ENCODE measurements at regions not wholly inside any gene's neighbourhood (a gene's known extent, or its start where the extent isn't known, plus 50 kb on each side); places are given as distances from the start of the nearest gene placed in this dataset.

DNA sequence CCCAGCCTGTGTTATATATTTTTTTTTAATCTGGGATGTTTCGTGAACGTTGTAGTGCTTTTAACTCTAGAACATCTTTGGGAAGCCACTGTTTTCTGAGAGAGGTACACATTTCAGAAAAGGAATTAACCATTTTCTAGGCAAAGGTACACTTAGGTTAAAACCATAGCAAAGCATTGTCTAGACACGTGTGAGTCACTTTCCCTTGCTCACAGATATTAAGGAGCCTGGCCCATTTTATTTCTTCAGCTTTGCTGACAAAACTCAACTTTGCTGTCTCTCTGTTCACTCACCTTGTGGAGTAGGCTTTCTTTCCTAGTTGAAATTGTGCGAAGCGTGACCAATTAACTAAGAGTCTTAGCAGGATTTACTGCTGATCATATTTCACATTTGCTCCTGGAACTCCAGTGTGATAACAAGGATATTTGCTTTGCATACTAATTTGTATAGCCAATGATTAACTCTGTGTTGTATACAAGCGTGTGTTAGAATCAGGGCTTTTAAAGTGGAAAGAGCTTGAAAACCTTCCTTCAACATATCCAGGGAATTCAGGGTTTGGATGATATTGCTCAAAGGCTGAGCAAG is 215.0 kb upstream of the AGAP1 start:
- no peak for DNase-seq (ENCODE audit: low read depth)
- H3K4me3 ChIP-seq (ENCODE audit: low read depth, low read length) = no peak overlapping the region
- TF ChIP-seq, protein P1, sequence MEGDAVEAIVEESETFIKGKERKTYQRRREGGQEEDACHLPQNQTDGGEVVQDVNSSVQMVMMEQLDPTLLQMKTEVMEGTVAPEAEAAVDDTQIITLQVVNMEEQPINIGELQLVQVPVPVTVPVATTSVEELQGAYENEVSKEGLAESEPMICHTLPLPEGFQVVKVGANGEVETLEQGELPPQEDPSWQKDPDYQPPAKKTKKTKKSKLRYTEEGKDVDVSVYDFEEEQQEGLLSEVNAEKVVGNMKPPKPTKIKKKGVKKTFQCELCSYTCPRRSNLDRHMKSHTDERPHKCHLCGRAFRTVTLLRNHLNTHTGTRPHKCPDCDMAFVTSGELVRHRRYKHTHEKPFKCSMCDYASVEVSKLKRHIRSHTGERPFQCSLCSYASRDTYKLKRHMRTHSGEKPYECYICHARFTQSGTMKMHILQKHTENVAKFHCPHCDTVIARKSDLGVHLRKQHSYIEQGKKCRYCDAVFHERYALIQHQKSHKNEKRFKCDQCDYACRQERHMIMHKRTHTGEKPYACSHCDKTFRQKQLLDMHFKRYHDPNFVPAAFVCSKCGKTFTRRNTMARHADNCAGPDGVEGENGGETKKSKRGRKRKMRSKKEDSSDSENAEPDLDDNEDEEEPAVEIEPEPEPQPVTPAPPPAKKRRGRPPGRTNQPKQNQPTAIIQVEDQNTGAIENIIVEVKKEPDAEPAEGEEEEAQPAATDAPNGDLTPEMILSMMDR (IDR thresholded peaks at IDR 0.05; ENCODE audit: low read depth, low read length, missing control alignments) = no peak
- in situ Hi-C loops (cut with HindIII; ENCODE audit: low sequenced_read_pairs) = no loop called here

- H3K4me3 ChIP-seq (ENCODE audit: low read depth, low read length) = no peak overlapping the region
- TF ChIP-seq, protein P1 (IDR thresholded peaks at IDR 0.05; ENCODE audit: low read depth, low read length, missing control alignments) = no peak
- in situ Hi-C loops (cut with HindIII; ENCODE audit: low sequenced_read_pairs) = loop anchor here (10.0 kb wide), 1 partner anchor 275 kb away; no protein-coding TSS in a partner anchor
- no peak for DNase-seq (ENCODE audit: low read depth)
Observed at GRCh38 chr2:235279965-235280364, 213.9 kb upstream of the AGAP1 start.

GRCh38 chr2:235283246-235283645 is 210.6 kb upstream of the AGAP1 start:
- TF ChIP-seq, protein P1 (IDR thresholded peaks at IDR 0.05; ENCODE audit: low read depth, low read length, missing control alignments) = no peak
- in situ Hi-C loops (cut with HindIII; ENCODE audit: low sequenced_read_pairs) = loop anchor here (10.0 kb wide), 1 partner anchor 272 kb away; no protein-coding TSS in a partner anchor
- peak; percentile 85 for DNase-seq (ENCODE audit: low read depth)
- H3K4me3 ChIP-seq (ENCODE audit: low read depth, low read length) = no peak overlapping the region

- no peak for DNase-seq (ENCODE audit: low read depth)
- H3K4me3 ChIP-seq (ENCODE audit: low read depth, low read length) = no peak overlapping the region
- TF ChIP-seq, protein P1 (IDR thresholded peaks at IDR 0.05; ENCODE audit: low read depth, low read length, missing control alignments) = no peak
- in situ Hi-C loops (cut with HindIII; ENCODE audit: low sequenced_read_pairs) = loop anchor here (10.0 kb wide), 1 partner anchor 268 kb away; no protein-coding TSS in a partner anchor
Observed at GRCh38 chr2:235286622-235287374, 207.0 kb upstream of the AGAP1 start.

DNA sequence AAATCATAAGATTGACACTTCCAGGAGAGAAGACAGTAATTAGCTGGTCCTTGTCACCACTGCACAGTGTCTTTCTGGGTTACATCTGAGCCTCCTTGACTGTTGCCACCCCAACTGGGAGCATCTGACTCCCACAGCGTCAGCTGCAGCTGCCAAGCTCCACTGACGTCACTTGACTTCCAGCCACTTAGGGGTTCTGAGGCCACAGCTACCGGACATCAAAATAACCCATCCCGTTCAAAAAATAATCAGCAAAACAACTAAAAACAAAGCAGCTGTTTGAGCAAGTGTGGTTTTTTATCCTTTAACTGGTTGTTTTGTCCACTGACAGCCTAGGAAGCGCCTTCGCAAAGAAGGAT is 206.5 kb upstream of the AGAP1 start:
- no peak overlapping the region for H3K4me3 ChIP-seq (ENCODE audit: low read depth, low read length)
- TF ChIP-seq, protein P1 (IDR thresholded peaks at IDR 0.05; ENCODE audit: low read depth, low read length, missing control alignments) = no peak
- no peak for DNase-seq (ENCODE audit: low read depth)
- in situ Hi-C loops (cut with HindIII; ENCODE audit: low sequenced_read_pairs) = loop anchor here (10.0 kb wide), 1 partner anchor 267 kb away; no protein-coding TSS in a partner anchor

GRCh38 chr2:235291461-235291860 is 202.4 kb upstream of the AGAP1 start:
- DNase-seq (ENCODE audit: low read depth) = no peak
- no peak overlapping the region for H3K4me3 ChIP-seq (ENCODE audit: low read depth, low read length)
- TF ChIP-seq, protein P1 (IDR thresholded peaks at IDR 0.05; ENCODE audit: low read depth, low read length, missing control alignments) = no peak
- in situ Hi-C loops (cut with HindIII; ENCODE audit: low sequenced_read_pairs) = no loop called here
